ENCODE measurements at regions not wholly inside any gene's neighbourhood (a gene's known extent, or its start where the extent isn't known, plus 50 kb on each side); places are given as distances from the start of the nearest gene placed in this dataset.

DNA sequence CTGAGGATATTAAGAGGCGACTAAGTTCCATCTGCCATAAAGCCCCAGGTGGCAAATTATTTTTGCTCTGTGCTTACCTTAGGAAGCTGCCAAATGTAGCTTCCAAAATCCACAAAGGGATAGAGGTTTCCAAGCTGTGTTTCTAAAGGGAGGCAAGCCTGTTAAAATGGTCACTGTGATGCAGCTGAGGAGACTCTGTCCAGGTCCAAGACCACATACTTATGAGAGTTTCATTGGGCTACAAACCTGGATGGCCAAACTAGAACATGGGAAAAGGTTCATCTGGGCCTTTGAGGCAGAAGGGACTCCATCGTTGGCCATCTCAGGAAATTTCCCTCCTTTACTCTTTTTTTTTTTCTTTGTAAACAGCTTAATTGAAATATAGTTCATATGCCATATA is 306.9 kb upstream of the FGF13 start:
- TF ChIP-seq, protein P1, sequence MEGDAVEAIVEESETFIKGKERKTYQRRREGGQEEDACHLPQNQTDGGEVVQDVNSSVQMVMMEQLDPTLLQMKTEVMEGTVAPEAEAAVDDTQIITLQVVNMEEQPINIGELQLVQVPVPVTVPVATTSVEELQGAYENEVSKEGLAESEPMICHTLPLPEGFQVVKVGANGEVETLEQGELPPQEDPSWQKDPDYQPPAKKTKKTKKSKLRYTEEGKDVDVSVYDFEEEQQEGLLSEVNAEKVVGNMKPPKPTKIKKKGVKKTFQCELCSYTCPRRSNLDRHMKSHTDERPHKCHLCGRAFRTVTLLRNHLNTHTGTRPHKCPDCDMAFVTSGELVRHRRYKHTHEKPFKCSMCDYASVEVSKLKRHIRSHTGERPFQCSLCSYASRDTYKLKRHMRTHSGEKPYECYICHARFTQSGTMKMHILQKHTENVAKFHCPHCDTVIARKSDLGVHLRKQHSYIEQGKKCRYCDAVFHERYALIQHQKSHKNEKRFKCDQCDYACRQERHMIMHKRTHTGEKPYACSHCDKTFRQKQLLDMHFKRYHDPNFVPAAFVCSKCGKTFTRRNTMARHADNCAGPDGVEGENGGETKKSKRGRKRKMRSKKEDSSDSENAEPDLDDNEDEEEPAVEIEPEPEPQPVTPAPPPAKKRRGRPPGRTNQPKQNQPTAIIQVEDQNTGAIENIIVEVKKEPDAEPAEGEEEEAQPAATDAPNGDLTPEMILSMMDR (IDR thresholded peaks at IDR 0.05), result no peak
- TF ChIP-seq EZH2 (IDR thresholded peaks at IDR 0.05; ENCODE audit: borderline replicate concordance, insufficient read depth, low read depth, low read length, poor library complexity, severe bottlenecking), result no peak
